GM21423 (cell line): ENCODE measurements at regions not wholly inside any gene's neighbourhood (a gene's known extent, or its start where the extent isn't known, plus 50 kb on each side); places are given as distances from the start of the nearest gene placed in this dataset.

Experiments used
- ATAC-seq: cut with Tn5 transposase; IDR thresholded peaks from one replicate; pipeline ENCODE4 v1.9.1; 2021; ENCODE audit warnings: mild to moderate bottlenecking, moderate library complexity; ENCODE audit not compliant: unreplicated experiment

DNA sequence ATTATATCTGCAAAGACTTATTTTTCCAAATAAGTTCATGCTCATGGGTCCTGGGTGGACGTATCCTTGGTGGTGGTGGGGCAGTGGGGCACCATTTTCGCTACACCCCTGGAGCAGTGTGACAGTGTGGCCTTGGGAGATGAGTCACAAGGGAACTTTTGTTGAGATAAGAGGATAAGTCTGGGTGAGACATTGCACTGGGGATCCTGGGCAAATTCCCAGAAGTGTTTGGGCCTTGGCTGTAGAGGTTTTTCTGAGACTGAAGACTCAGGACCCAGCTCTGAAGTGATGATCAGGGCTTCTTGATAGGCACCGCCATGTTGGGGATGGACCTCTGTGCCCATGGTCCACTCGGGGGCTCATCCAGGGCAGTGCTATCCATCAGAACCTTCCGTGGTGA lies 149.4 kb downstream of the MACROH2A1 start:
- ATAC-seq, result no peak

- no peak for ATAC-seq
Observed at GRCh38 chr5:135248801-135249231, 150.2 kb downstream of the MACROH2A1 start.

- no peak for ATAC-seq
Observed at GRCh38 chr5:135246923-135247795, 151.9 kb downstream of the MACROH2A1 start.

GRCh38 chr5:135246605-135246922 lies 152.5 kb downstream of the MACROH2A1 start:
- no peak for ATAC-seq

DNA sequence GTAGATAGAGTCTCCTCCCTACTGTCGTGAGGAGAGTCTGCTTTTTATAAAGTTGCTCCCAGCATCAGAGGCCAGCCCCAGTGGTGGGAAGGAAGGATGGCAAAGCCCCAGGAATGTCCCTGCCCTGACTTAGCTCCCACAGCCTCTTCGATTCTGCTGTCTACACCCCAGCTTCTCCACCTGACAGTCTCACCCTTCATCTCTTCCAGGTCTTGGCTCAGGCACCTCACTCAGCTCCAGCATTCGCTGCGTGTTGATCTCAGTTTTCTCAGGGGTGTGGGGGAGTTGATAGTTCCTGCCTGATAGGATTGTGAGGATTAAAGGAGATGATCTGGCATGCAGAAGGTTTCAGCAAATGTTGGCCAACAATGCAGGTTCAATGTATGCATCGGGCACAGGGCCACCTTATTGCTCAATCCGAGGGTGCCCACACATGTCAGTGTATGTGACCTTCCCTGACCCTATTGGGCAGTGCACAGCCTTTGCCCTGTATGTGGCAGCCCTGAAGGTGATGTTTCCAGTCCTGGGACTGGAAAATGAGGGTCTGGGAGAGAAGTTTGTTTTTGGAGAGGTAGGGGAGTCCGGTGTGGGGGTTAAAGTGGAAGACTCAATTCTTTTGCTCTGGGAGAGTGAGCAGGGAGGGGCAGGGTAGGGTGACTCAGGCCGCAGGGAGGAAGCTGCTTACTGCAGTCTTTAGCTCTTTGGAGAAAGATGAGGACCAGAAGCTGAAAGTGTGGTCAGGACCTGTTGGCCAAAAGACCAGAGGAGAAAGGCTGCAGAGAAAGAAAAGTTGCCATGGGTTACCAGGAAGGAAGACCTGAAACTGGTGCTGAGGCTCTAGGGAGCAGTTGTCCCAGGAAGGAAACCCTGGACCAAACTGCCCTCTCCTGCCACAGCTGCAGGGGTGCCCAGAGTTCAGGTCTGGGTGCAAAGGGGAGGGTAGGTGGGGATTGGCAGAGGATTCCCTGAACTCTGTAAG lies 153.2 kb downstream of the MACROH2A1 start:
- no peak for ATAC-seq

GRCh38 chr5:135244620-135245021 lies 154.4 kb downstream of the MACROH2A1 start:
- ATAC-seq, result no peak

DNA sequence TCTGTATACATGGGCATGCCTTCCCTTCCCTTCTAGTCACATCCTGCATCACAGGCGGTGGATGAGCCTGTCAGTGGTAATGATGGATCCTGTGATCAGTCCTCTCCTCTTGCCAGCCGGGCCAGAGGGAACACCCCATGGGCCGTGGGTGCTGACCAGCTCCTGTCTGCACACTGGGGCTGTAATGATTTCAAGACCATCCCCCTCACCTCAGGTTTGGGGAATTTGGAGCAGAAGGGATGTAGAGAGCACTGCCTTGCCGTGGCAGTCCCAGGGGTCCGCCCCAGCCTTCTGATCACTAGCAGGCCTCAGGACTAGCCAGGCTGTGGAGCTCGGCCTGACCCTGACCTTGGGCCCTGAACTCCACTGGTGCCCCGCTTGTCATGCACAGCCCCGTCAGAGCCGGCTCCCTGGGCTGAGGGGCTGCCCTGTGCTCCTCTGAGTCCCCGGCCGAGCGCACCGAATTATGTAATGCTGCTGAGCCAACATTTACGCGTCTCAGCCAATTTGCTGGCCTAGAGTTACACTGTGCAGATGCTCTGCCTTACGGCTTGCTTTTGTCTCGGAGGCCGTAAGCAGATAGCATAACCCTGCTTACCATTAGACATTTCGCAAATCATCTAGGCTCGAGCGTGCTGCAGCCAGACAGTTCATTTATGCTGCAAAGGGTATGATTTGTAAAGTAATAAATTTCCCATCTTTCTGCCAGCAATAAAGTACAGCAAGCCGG lies 155.3 kb downstream of the MACROH2A1 start:
- ATAC-seq, result no peak

DNA sequence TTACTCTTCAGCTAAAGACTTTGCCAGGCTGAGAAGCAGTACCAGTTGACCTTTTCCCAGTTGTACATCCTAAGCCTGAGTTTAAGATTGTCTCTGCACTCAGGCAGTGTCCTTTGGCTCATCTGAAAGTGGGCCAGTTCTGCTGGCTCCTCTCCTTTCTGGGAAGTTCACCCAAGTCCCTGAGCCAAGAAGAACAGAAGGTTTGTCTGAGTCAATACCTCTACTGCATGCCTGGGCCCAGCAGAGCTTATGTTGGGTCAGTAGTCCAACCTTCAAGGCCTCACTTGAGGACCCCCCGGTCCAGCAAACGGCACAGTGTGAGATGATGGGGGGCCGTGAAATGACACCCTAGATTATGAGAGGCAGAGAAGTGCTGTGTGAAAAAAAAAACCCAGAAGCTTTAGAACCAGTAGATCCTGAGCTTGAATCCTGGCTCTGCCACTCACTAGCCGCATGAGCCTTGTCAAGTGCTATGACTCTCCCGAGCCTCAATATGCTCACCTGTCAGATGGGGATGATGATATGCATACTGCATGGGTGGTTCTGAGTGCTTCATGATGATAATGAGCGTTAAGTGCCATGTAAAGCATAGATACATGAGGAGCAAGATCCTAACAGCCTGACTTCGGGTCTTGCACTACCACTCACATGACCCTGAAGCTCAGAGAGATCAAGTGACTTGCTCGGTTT lies 156.0 kb downstream of the MACROH2A1 start:
- no peak for ATAC-seq

DNA sequence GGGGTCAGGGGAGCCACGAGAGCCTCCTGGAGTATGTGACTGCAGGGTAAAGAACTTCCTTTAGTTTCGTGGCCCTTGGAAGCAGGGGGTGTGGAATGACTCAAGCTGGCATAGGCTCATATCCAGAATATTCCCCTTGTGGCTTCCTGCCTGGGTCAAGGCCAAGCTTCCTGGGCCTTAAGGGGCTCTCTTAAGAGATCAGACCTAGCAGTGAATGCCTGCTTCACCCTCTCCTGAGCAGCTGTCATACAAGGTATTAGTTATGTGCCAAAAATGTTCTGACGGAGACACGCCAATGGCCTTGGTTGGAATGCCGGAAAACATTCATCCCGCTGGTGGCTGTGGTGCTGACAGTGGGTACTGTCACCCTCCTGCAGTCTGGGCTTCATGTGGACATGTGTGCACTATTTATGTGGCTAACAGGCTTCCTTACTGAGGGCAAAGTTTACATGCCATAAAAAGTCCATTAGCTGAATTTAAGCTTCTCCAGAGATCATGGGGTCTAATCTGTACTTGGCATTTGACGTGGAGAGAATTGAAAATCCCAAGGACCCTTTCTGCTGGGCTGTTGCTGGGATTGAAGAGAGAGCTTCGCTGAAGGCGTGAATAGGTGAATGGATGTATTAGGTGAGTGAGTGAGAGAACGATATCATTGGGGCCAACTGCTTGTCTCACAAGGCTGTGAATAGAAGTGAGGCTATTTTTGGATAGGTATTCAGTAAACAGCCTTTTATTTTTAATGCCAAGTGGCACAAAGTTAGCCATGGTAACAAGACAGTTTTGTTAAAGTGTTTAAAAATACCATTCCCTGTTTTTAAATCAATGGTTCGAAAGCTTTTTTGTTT lies 156.8 kb downstream of the MACROH2A1 start:
- ATAC-seq, result no peak

- no peak for ATAC-seq
Observed at GRCh38 chr5:135241536-135241935, 157.5 kb downstream of the MACROH2A1 start.

GRCh38 chr5:135240781-135241360 lies 158.2 kb downstream of the MACROH2A1 start:
- ATAC-seq, result no peak

GRCh38 chr5:135240283-135240633 lies 158.8 kb downstream of the MACROH2A1 start:
- no peak for ATAC-seq

GRCh38 chr5:135239453-135240282 lies 159.4 kb downstream of the MACROH2A1 start:
- no peak for ATAC-seq

- ATAC-seq, result no peak
Observed at GRCh38 chr5:135238622-135239452, 160.2 kb downstream of the MACROH2A1 start.

- no peak for ATAC-seq
Observed at GRCh38 chr5:135237748-135238103, 161.3 kb downstream of the MACROH2A1 start.

DNA sequence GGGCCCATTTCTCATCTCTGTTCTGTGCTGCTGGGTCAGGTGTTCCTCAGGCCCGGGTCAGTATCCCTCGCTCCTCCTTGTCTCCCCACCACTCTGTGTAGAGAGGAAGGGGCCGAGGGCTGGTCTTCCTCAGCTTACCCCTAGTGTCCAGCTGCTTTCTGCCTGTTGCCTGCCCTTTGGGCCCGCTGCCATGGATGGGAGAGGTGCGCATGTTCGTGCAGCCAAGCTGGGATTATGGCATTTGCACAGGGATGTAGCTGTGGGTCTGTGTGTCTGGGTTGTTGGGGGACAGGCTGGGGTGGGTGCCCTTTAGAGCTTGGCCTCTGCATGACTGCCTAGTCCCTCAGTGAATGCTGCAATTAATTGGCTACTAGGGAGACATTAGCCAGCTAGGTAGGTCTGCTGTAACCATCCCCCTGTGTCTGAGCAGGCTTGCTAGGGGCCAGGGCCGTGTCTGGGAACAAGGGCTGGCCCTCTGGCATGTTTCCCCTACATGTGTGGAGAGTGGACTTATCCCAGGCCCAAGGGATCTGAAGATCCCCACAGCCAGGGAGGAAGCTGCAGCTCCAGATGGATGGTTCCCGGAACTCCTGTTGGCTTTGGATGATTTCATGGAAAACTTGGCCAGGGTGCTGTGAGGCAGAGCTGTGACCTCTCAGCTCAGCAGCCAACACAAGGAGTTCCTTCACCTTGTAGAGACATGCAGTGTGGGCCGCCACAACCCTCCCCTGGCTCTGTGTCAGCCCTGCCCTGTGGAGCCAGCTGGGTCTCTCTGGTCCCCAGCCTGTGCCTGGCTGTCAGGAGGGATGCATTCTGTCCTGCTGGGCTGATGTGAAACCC lies 161.9 kb downstream of the MACROH2A1 start:
- ATAC-seq, result no peak
